HCT116 (cell line): ENCODE measurements at regions not wholly inside any gene's neighbourhood (a gene's known extent, or its start where the extent isn't known, plus 50 kb on each side); places are given as distances from the start of the nearest gene placed in this dataset.

Source experiments
- CBX3 ChIP-seq: IDR thresholded peaks from 2 replicates; pipeline ENCODE4 v1.6.1; 2012; ENCODE audit warnings: low read depth
- CEBPB ChIP-seq: IDR thresholded peaks from 2 replicates; pipeline ENCODE4 v1.6.1; 2012; ENCODE audit warnings: low read depth
- EGR1 ChIP-seq: IDR thresholded peaks from 2 replicates; pipeline ENCODE4 v1.6.1; 2012; ENCODE audit warnings: low read depth
- EZH2 ChIP-seq: fragments of 200-600 bp; sonication (generic); IDR thresholded peaks from 2 replicates; pipeline ENCODE4 v1.6.1; 2017; ENCODE audit warnings: antibody characterized with exemption, mixed run types
- JUND ChIP-seq: IDR thresholded peaks from 2 replicates; pipeline ENCODE4 v1.6.1; 2012
- RAD21 ChIP-seq: IDR thresholded peaks from 2 replicates; pipeline ENCODE4 v1.6.1; 2012; ENCODE audit warnings: low read depth, mild to moderate bottlenecking
- ZNF274 ChIP-seq: fragments of 200-500 bp; sonication (Bioruptor generic); IDR thresholded peaks from 2 replicates; pipeline ENCODE4 v1.6.1; 2014; ENCODE audit warnings: mild to moderate bottlenecking, low read depth, low read length, inconsistent platforms
- TF ChIP-seq, protein P1 (sequence below): IDR thresholded peaks from 2 replicates; pipeline ENCODE4 v1.6.1; 2012
- TF ChIP-seq, protein P2 (sequence below), 3 experiments: fragments of 200-600 bp in 1 of 3; sonication (generic) in 1 of 3; IDR thresholded peaks in 2 of 3; conservative IDR thresholded peaks in 1 of 3; 2 replicates each; pipeline ENCODE4 v1.5.1; 2012 to 2017; ENCODE audit warnings: low read depth in 2 of 3, low read length in 2 of 3, antibody characterized with exemption in 1 of 3, borderline replicate concordance in 1 of 3, control low read depth in 1 of 3, mild to moderate bottlenecking in 1 of 3, mixed read lengths in 1 of 3, mixed run types in 1 of 3, moderate library complexity in 1 of 3; ENCODE audit not compliant: insufficient read depth in 1 of 3
- TF ChIP-seq, protein P3 (sequence below): IDR thresholded peaks from 2 replicates; pipeline ENCODE4 v1.6.1; 2012; ENCODE audit warnings: low read depth

DNA sequence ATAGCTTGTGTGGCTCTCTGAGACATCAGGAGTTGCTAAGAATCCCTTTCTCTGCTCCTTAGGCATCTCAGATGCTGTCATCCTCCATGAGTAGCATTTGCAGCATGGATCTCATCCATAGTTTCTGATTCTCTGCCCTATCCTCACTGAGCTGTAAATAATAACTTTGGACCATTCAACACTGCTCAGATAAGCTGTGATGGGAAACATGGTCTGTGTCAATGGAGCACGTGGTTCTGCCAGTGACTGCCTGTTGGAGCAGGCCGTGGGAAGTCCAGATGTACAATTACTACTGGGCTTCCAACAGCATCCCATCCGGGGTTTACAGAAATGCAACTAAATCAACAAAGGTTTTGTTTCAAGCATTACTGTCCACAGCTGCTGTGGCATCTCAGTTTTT, 160.1 kb downstream of the OR4C45 start:
- TF ChIP-seq, protein P1, sequence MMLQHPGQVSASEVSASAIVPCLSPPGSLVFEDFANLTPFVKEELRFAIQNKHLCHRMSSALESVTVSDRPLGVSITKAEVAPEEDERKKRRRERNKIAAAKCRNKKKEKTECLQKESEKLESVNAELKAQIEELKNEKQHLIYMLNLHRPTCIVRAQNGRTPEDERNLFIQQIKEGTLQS = no peak
- TF ChIP-seq JUND (no peak), EZH2 (no peak), CBX3 (no peak), ZNF274 (no peak), CEBPB (no peak), RAD21 (no peak), EGR1 (no peak)
- TF ChIP-seq, protein P2, sequence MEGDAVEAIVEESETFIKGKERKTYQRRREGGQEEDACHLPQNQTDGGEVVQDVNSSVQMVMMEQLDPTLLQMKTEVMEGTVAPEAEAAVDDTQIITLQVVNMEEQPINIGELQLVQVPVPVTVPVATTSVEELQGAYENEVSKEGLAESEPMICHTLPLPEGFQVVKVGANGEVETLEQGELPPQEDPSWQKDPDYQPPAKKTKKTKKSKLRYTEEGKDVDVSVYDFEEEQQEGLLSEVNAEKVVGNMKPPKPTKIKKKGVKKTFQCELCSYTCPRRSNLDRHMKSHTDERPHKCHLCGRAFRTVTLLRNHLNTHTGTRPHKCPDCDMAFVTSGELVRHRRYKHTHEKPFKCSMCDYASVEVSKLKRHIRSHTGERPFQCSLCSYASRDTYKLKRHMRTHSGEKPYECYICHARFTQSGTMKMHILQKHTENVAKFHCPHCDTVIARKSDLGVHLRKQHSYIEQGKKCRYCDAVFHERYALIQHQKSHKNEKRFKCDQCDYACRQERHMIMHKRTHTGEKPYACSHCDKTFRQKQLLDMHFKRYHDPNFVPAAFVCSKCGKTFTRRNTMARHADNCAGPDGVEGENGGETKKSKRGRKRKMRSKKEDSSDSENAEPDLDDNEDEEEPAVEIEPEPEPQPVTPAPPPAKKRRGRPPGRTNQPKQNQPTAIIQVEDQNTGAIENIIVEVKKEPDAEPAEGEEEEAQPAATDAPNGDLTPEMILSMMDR (IDR thresholded peaks at IDR 0.05 in 2 of 3, conservative IDR thresholded peaks at IDR 0.05 in 1 of 3; ENCODE audit: borderline replicate concordance in 1 of 3, insufficient read depth in 1 of 3, low read depth in 2 of 3, low read length in 2 of 3) = no peak
- TF ChIP-seq, protein P3, sequence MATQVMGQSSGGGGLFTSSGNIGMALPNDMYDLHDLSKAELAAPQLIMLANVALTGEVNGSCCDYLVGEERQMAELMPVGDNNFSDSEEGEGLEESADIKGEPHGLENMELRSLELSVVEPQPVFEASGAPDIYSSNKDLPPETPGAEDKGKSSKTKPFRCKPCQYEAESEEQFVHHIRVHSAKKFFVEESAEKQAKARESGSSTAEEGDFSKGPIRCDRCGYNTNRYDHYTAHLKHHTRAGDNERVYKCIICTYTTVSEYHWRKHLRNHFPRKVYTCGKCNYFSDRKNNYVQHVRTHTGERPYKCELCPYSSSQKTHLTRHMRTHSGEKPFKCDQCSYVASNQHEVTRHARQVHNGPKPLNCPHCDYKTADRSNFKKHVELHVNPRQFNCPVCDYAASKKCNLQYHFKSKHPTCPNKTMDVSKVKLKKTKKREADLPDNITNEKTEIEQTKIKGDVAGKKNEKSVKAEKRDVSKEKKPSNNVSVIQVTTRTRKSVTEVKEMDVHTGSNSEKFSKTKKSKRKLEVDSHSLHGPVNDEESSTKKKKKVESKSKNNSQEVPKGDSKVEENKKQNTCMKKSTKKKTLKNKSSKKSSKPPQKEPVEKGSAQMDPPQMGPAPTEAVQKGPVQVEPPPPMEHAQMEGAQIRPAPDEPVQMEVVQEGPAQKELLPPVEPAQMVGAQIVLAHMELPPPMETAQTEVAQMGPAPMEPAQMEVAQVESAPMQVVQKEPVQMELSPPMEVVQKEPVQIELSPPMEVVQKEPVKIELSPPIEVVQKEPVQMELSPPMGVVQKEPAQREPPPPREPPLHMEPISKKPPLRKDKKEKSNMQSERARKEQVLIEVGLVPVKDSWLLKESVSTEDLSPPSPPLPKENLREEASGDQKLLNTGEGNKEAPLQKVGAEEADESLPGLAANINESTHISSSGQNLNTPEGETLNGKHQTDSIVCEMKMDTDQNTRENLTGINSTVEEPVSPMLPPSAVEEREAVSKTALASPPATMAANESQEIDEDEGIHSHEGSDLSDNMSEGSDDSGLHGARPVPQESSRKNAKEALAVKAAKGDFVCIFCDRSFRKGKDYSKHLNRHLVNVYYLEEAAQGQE = no peak
